ENCODE measurements at regions not wholly inside any gene's neighbourhood (a gene's known extent, or its start where the extent isn't known, plus 50 kb on each side); places are given as distances from the start of the nearest gene placed in this dataset.

GRCh38 chr4:12005471-12005870, 576.8 kb upstream of the HS3ST1 start:
- TF ChIP-seq CTCF (IDR thresholded peaks at IDR 0.05 in 2 of 3, conservative IDR thresholded peaks at IDR 0.05 in 1 of 3; ENCODE audit: borderline replicate concordance in 1 of 3, insufficient read depth in 1 of 3, low read depth in 2 of 3, low read length in 2 of 3), result no peak
- TF ChIP-seq EZH2 (IDR thresholded peaks at IDR 0.05), result no peak
- no peak for TF ChIP-seq POLR2A (IDR thresholded peaks at IDR 0.05; ENCODE audit: borderline replicate concordance, extremely low read depth, insufficient read depth, insufficient read length)
- no peak for TF ChIP-seq SP1 (IDR thresholded peaks at IDR 0.05; ENCODE audit: low read depth)
- TF ChIP-seq EZH2phosphoT487 (IDR thresholded peaks at IDR 0.05; ENCODE audit: borderline replicate concordance), result no peak
- no peak for TF ChIP-seq JUND (IDR thresholded peaks at IDR 0.05)
- no peak for TF ChIP-seq SIN3A (IDR thresholded peaks at IDR 0.05; ENCODE audit: low read depth)
